Neural progenitor cell (in vitro differentiated cells): ENCODE measurements at regions not wholly inside any gene's neighbourhood (a gene's known extent, or its start where the extent isn't known, plus 50 kb on each side); places are given as distances from the start of the nearest gene placed in this dataset.

Experiments used
- CTCF ChIP-seq: fragments of 200-600 bp; sonication (generic); IDR thresholded peaks from 2 replicates; pipeline ENCODE4 v1.5.1; 2017; ENCODE audit warnings: antibody characterized with exemption, mild to moderate bottlenecking
- EZH2 ChIP-seq: fragments of 200-600 bp; sonication (generic); IDR thresholded peaks from 2 replicates; pipeline ENCODE4 v1.6.1; 2017; ENCODE audit warnings: antibody characterized with exemption, mild to moderate bottlenecking, moderate library complexity

GRCh38 chr5:163612358-163613149 lies 107.1 kb downstream of the MAT2B start:
- TF ChIP-seq CTCF (no peak), EZH2 (no peak)
